ENCODE measurements at regions not wholly inside any gene's neighbourhood (a gene's known extent, or its start where the extent isn't known, plus 50 kb on each side); places are given as distances from the start of the nearest gene placed in this dataset.

- TF ChIP-seq CTCF (conservative IDR thresholded peaks at IDR 0.05): no peak
- TF ChIP-seq ZFX (IDR thresholded peaks at IDR 0.05): no peak
Observed at GRCh38 chr4:15376145-15376544, 51.7 kb upstream of the C1QTNF7 start.

Data from C4-2B (cell line).